K562 (cell line): ENCODE measurements at regions not wholly inside any gene's neighbourhood (a gene's known extent, or its start where the extent isn't known, plus 50 kb on each side); places are given as distances from the start of the nearest gene placed in this dataset.
A peak's percentile ranks its signal among the peaks of the same experiment; 100 is the strongest.

Experiments used
- CBX3 ChIP-seq, 2 experiments: IDR thresholded peaks; 1 replicate in 1 of 2; 2 replicates in 1 of 2; pipeline ENCODE4 v1.6.1; 2012; ENCODE audit warnings: inconsistent platforms in 2 of 2, low read length in 2 of 2, borderline replicate concordance in 1 of 2, control low read depth in 1 of 2
- CBX5 ChIP-seq: IDR thresholded peaks from 2 replicates; pipeline ENCODE4 v1.6.1; 2014; ENCODE audit warnings: low read depth, borderline replicate concordance
- CHAMP1 ChIP-seq: fragments of 450-650 bp; IDR thresholded peaks from 2 replicates; pipeline ENCODE4 v1.6.1; 2016; ENCODE audit warnings: mild to moderate bottlenecking
- DPF2 ChIP-seq: fragments of 450-650 bp; IDR thresholded peaks from 2 replicates; pipeline ENCODE4 v1.6.1; 2016
- MNT ChIP-seq, 2 experiments: fragments of 450-650 bp; conservative IDR thresholded peaks; 2 replicates each; pipeline ENCODE4 v1.6.1; 2017; ENCODE audit warnings: mild to moderate bottlenecking in 2 of 2, moderate library complexity in 2 of 2
- NCOR1 ChIP-seq: fragments of 450-650 bp; IDR thresholded peaks from 2 replicates; pipeline ENCODE4 v1.6.1; 2016; ENCODE audit warnings: mild to moderate bottlenecking, moderate library complexity
- NFE2 ChIP-seq: IDR thresholded peaks from 2 replicates; pipeline ENCODE4 v1.6.1; 2014; ENCODE audit warnings: antibody characterized with exemption, low read depth
- SOX6 ChIP-seq: fragments of 450-650 bp; IDR thresholded peaks from 2 replicates; pipeline ENCODE4 v1.6.1; 2014; ENCODE audit warnings: mild to moderate bottlenecking
- TCF3 ChIP-seq: sonication (generic); formaldehyde crosslinking; IDR thresholded peaks from 2 replicates; pipeline ENCODE4 v1.4.0; 2020; ENCODE audit warnings: mild to moderate bottlenecking, missing genetic modification reagents
- TRIM28 ChIP-seq: fragments of 450-650 bp; IDR thresholded peaks from 2 replicates; pipeline ENCODE4 v1.6.1; 2017
- ZKSCAN8 ChIP-seq: fragments of 200-800 bp; sonication (Bioruptor generic); IDR thresholded peaks from 2 replicates; pipeline ENCODE4 v1.6.1; 2016; ENCODE audit warnings: missing genetic modification characterization, missing compliant biosample characterization
- ZNF583 ChIP-seq: fragments of 250-450 bp; sonication (Bioruptor Pico); IDR thresholded peaks from 2 replicates; pipeline ENCODE4 v1.4.0; 2020
- TF ChIP-seq, protein P1 (sequence below), 2 experiments: fragments of 450-650 bp; IDR thresholded peaks; 2 replicates each; pipeline ENCODE4 v1.6.1; 2016
- TF ChIP-seq, protein P2 (sequence below): fragments of 450-650 bp; IDR thresholded peaks from 2 replicates; pipeline ENCODE4 v1.6.1; 2017; ENCODE audit warnings: antibody characterized with exemption, mild to moderate bottlenecking
- TF ChIP-seq, protein P3 (sequence below), 2 experiments: fragments of 200-800 bp in 1 of 2; sonication (Bioruptor generic) in 1 of 2; sonication (generic) in 1 of 2; formaldehyde crosslinking in 1 of 2; IDR thresholded peaks in 1 of 2; conservative IDR thresholded peaks in 1 of 2; 2 replicates each; pipeline versions ENCODE4 v1.5.0 to v1.6.1; 2016 to 2020; ENCODE audit warnings: missing compliant biosample characterization in 1 of 2, missing genetic modification characterization in 1 of 2, missing genetic modification reagents in 1 of 2
- TF ChIP-seq, protein P4 (sequence below): sonication (generic); IDR thresholded peaks from 2 replicates; pipeline ENCODE4 v1.6.1; 2016

- TF ChIP-seq SOX6 (peak; percentile 94), NCOR1 (peak; percentile 82), CHAMP1 (peak; percentile 80; the same call in 1 of the 2 replicates), ZNF583 (peak; percentile 24; the same call in 1 of the 2 replicates), DPF2 (peak; percentile 82), CBX3 (IDR thresholded peaks at IDR 0.05; ENCODE audit: borderline replicate concordance in 1 of 2, low read length in 2 of 2) (peak in 1 of 2 experiments; percentile 95; a peak in 1 of 3 replicates), CBX5 (0 out of 2 replicates have a peak, but pooled peaks have one; percentile 51), TRIM28 (peak; percentile 72; the same call in 1 of the 2 replicates), MNT (conservative IDR thresholded peaks at IDR 0.05) (0 out of 4 replicates have a peak, but pooled peaks of 1 of the 2 experiments have one; percentile 21), NFE2 (peak; percentile 8; the same call in 1 of the 2 replicates), TCF3 (CRISPR knock-in tag) (peak; percentile 72), ZKSCAN8 (0 out of 2 replicates have a peak, but pooled peaks have one; percentile 59)
- TF ChIP-seq, protein P1, sequence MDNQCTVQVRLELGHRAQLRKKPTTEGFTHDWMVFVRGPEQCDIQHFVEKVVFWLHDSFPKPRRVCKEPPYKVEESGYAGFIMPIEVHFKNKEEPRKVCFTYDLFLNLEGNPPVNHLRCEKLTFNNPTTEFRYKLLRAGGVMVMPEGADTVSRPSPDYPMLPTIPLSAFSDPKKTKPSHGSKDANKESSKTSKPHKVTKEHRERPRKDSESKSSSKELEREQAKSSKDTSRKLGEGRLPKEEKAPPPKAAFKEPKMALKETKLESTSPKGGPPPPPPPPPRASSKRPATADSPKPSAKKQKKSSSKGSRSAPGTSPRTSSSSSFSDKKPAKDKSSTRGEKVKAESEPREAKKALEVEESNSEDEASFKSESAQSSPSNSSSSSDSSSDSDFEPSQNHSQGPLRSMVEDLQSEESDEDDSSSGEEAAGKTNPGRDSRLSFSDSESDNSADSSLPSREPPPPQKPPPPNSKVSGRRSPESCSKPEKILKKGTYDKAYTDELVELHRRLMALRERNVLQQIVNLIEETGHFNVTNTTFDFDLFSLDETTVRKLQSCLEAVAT (IDR thresholded peaks at IDR 0.05): 0 out of 4 replicates have a peak, but pooled peaks of 1 of the 2 experiments have one; percentile 41
- TF ChIP-seq, protein P2, sequence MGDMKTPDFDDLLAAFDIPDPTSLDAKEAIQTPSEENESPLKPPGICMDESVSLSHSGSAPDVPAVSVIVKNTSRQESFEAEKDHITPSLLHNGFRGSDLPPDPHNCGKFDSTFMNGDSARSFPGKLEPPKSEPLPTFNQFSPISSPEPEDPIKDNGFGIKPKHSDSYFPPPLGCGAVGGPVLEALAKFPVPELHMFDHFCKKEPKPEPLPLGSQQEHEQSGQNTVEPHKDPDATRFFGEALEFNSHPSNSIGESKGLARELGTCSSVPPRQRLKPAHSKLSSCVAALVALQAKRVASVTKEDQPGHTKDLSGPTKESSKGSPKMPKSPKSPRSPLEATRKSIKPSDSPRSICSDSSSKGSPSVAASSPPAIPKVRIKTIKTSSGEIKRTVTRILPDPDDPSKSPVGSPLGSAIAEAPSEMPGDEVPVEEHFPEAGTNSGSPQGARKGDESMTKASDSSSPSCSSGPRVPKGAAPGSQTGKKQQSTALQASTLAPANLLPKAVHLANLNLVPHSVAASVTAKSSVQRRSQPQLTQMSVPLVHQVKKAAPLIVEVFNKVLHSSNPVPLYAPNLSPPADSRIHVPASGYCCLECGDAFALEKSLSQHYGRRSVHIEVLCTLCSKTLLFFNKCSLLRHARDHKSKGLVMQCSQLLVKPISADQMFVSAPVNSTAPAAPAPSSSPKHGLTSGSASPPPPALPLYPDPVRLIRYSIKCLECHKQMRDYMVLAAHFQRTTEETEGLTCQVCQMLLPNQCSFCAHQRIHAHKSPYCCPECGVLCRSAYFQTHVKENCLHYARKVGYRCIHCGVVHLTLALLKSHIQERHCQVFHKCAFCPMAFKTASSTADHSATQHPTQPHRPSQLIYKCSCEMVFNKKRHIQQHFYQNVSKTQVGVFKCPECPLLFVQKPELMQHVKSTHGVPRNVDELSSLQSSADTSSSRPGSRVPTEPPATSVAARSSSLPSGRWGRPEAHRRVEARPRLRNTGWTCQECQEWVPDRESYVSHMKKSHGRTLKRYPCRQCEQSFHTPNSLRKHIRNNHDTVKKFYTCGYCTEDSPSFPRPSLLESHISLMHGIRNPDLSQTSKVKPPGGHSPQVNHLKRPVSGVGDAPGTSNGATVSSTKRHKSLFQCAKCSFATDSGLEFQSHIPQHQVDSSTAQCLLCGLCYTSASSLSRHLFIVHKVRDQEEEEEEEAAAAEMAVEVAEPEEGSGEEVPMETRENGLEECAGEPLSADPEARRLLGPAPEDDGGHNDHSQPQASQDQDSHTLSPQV: peak; percentile 53; the same call in 1 of the 2 replicates
- TF ChIP-seq, protein P3, sequence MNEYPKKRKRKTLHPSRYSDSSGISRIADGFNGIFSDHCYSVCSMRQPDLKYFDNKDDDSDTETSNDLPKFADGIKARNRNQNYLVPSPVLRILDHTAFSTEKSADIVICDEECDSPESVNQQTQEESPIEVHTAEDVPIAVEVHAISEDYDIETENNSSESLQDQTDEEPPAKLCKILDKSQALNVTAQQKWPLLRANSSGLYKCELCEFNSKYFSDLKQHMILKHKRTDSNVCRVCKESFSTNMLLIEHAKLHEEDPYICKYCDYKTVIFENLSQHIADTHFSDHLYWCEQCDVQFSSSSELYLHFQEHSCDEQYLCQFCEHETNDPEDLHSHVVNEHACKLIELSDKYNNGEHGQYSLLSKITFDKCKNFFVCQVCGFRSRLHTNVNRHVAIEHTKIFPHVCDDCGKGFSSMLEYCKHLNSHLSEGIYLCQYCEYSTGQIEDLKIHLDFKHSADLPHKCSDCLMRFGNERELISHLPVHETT (CRISPR knock-in tag; conservative IDR thresholded peaks at IDR 0.05 in 1 of 2, IDR thresholded peaks at IDR 0.05 in 1 of 2): peak in 1 of 2 experiments; percentile 58; a peak in 1 of 4 replicates
- TF ChIP-seq, protein P4, sequence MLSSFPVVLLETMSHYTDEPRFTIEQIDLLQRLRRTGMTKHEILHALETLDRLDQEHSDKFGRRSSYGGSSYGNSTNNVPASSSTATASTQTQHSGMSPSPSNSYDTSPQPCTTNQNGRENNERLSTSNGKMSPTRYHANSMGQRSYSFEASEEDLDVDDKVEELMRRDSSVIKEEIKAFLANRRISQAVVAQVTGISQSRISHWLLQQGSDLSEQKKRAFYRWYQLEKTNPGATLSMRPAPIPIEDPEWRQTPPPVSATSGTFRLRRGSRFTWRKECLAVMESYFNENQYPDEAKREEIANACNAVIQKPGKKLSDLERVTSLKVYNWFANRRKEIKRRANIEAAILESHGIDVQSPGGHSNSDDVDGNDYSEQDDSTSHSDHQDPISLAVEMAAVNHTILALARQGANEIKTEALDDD: peak; percentile 95
These were observed 216.3 kb upstream of the DUSP10 start (continued) for GRCh38 chr1:221958161-221958562.
